NCI-H748 (cell line): ENCODE measurements at regions not wholly inside any gene's neighbourhood (a gene's known extent, or its start where the extent isn't known, plus 50 kb on each side); places are given as distances from the start of the nearest gene placed in this dataset.

Experiments used
- DNase-seq: peaks from one replicate; lab custom pipeline; 2025; ENCODE audit not compliant: unreplicated experiment; lab: John Stamatoyannopoulos, UW

GRCh38 chr22:34969001-34969790 is 96.8 kb upstream of the ISX start:
- no peak for DNase-seq

DNA sequence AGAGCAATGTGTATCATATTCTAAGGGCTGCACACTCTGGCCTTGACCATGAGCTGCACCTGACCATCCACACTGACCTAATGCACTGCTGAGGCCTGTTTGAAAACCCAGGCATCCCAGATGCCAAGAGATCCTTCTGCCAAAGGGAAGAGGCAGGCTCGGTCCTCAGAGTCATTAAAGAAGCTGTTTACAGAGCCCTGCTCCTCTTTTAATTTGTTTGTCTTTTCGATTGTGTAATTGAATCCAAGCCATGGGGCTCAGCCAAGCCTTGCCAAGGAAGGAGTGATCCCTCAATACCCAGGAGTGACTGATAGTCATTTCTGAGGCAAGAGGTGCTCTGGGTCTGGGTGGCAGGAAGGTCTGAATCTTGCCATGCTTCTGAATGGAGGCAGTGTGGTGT is 94.5 kb upstream of the ISX start:
- no peak for DNase-seq

DNA sequence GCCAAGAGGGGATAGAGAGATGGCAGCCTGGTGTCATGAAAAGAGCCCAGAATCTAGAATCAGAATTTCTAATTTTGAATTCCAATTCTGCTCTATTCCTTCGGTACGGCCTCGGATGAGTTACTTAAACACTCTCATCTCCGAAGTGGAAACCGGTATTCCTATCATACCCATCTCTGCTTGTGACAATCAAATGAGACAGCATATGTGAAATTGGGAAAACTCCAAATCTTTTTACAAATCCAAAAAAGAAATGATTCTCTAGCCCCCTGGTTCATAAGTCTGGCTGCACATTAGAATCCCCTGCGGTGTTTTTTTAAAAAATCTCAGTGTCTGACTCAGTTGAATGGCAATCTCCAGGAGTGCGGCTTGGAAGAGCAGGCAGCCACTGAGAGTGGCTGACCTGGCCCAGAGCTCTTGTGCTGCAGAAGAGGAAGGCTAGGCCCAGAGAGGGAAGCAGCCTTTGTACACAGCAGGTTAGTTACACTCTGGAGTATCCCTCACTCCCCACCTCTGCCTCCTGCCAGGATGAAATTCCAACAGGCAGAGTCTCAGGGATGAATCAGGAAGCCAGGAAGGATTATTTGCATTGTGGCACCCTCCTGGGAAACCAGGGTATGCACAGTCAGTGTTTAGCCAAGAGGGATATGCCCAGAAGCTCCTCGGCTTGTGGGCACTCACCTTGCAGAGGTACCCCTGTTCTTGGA is 93.6 kb upstream of the ISX start:
- DNase-seq: no peak

- no peak for DNase-seq
Observed at GRCh38 chr22:34973016-34973415, 92.9 kb upstream of the ISX start.

DNA sequence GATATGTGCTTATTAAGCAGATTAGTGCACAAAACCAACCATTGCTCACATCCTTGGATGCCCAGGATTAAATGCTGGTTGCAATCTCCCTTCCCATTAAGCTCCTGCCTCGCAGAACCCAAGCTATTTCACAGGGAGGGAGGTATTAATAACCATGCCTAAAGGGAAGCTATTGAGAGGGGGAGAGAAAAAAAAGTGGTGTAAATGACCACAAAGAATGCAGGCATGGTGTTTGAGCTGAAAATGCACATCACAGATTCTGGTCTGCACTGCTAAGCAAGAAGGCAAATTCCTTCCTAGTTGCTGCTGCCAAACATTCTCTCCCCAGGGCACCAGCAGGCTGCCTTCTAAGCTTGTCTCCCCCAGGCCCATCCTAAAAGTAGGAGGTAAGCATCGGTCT is 92.0 kb upstream of the ISX start:
- no peak for DNase-seq

DNA sequence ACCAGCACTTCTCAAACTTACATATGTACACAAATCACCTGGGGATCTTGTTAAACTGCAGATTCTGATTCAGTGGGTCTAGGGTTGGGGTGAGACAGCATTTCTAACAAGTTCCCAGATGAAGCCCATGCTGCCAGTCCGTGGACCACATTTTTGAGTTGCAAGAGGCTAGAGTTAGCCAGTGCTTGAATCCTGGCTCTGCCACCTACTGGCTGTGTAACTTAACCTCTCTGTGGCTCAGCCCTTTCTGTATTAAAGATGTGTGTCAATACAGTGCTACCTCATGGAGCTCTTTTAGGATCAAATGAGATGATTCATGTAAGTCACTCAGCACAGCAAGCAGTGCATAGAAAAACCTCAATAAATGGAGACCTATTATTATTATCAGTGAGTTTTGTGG is 90.2 kb upstream of the ISX start:
- DNase-seq: no peak

DNA sequence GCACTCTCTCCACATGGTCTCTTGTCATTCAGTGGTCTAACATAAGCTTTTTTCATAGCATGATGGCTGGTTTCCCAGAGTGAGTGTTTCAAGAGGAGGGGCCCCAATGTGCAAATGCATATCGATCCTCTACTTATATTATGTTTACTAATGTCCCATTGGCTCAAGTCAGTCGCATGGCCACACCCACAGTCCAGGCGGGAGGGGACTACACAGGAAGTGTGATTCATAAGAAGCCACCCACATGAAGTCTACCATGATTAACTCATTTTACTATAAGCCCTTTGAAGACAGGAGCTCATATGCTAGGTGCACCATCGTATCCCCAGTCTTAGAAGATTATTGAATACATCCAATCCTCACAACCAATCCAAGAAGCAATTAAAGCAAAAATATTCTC is 89.5 kb upstream of the ISX start:
- DNase-seq: no peak

- no peak for DNase-seq
Observed at GRCh38 chr22:34976886-34977285, 89.1 kb upstream of the ISX start.

DNA sequence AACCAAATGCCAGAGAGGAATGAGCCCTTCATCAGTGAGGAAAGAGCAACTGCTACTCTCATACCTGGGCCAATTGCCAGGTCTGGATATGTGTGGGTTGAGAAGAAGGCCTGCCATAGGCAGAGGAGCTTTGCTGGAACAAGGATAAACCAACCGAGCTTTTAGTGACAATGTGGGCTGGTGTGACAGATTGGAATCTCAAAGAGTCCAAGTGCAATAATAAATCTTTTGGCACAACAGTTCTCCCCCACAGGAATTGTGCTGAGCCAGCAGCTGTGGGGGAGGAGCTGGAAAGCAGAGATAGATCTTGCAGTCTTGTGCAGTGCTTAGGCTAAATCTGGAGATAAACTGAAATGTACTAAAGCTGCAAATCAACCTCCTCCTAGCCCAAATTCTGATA is 79.4 kb upstream of the ISX start:
- no peak for DNase-seq

- DNase-seq: no peak
Observed at GRCh38 chr22:34992672-34993071, 73.3 kb upstream of the ISX start.

DNA sequence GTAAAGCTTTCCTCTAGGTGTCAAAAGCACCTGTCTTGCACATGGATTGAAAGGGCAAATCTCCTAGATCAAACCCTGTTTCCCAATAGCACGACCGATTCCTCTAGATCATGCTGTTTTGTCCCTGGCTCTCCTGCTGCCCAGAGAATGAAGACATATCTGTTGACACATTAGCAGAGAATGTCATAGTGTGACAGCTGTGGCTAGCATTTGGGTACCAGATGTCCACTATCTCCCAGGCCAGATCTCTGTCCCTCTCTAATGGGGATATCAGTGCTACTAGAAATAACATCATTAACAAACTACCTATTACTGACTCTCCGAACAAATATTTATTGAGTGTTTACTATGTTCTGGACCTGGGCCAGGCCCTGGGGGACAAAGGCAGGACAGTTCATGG is 72.4 kb upstream of the ISX start:
- no peak for DNase-seq

DNA sequence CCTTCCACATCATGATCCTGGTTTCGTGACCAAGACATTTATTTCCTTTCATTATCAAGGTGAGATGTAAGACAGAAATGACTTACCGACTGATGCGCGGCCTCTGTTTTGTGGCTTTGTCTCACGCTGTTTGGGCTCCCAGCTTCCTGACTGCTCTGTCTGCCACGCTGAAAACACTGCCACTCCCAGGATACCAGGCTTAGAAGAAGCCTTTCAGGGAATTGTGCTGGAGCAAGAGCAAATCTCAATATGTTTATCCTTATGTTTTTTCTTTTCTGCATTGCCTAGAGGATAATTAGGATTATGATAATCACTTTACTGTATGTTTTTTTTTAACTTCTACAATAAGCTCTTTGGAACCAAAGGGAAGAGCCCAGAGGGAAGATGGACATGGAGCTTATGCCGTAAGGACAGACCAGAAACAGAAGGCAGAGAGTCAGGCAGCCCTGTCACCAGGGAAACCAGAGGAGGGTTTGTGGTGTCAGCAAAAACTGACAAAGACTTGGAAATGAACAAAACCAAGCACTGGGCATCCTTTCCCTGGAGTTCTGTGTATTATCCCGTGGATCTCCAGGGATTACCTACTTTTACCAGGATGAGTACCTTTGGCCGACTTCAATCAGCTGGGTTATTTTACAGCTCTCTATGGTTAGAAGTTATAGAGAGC is 68.2 kb upstream of the ISX start:
- DNase-seq: no peak

- no peak for DNase-seq
Observed at GRCh38 chr22:34998921-34999320, 67.0 kb upstream of the ISX start.

DNA sequence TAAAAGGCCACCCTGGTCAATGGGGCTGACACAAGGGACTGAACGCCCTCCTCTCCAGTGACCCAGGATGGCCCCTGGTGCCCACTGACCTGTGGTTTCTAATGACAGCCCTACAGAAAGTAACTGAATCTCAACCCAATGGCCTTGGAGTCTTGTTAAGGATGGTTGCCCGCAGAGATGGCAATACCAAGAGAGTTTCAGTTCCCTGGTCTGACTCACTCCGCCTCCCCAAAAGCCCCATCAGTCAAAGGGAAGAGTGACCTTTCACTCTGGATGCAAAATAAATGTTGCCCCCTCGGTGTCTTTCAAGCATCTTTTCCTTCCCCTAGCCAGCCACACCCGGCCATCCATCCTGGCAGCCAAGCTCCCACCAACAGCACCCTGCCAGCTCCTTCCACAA is 57.7 kb upstream of the ISX start:
- no peak for DNase-seq

GRCh38 chr22:35010543-35010942 is 55.4 kb upstream of the ISX start:
- DNase-seq: no peak

DNA sequence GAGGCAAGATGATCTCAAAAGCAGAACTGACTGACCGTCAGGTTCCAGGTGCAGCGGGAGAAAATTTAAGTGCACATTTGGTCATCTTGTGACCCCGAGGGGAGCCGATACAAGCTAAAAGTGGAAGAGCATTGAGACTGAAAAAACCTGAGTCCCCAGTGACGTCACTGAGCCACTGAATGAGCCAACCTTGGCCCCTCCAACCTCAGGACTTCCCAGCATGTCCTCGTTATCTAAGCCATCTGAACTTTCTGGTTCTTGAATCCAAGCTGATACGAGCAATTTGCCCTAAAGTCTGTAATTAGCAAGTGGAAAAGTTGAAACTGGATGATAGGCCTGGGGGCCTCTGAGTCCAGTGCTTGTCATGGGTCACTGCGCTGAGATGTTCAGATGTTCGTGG is 51.1 kb upstream of the ISX start:
- no peak for DNase-seq
